K562 (cell line): ENCODE measurements at regions not wholly inside any gene's neighbourhood (a gene's known extent, or its start where the extent isn't known, plus 50 kb on each side); places are given as distances from the start of the nearest gene placed in this dataset.

Experiments
- ATAC-seq: fragments of 200-7000 bp; cut with Tn5 transposase; 3 replicates; pipeline ENCODE4 v1.9.1; 2020; ENCODE audit warnings: moderate library complexity
- BruUV-seq: library from RNA; stranded (reverse); fragments of 400-500 nt; replicated peaks from 2 replicates; lab custom pipeline; 2021; lab: Mats Ljungman, UMichigan
- CTCF ChIA-PET: fragments of 300-600 bp; formaldehyde crosslinking; extraction: SDS; loops from one replicate; lab custom pipeline; 2021; ENCODE audit warnings: low intra/inter-chr PET ratio; lab: Yijun Ruan, JAX
- POLR2A ChIA-PET: fragments of 300-600, 350-650 bp; sonication (Branson Sonifier 250); formaldehyde crosslinking; extraction: SDS; loops from one replicate; lab custom pipeline; 2021; ENCODE audit warnings: antibody characterized with exemption, inconsistent platforms; lab: Yijun Ruan, JAX
- DNase-seq, 4 experiments: peaks; one replicate each; pipeline versions ENCODE4 v3.0.0 to v3.0.0-alpha.2; 2011 to 2018; ENCODE audit warnings: low spot score in 3 of 4, mixed read lengths in 3 of 4; ENCODE audit errors: extremely low read depth in 1 of 4
- FAIRE-seq: peaks from 2 replicates; lab custom pipeline; 2011; peaks lifted over from hg19 to GRCh38; lab: Jason Lieb, UNC
- H2AFZ ChIP-seq: 2 replicates; pipeline ENCODE4 v1.6.0; 2011; ENCODE audit warnings: low read depth, low read length, control low read depth, inconsistent platforms
- H3K27ac ChIP-seq: fragments of 200-600 bp; 3 replicates; pipeline ENCODE4 v1.8.0; 2011; ENCODE audit warnings: low read depth, mild to moderate bottlenecking, control low read depth, inconsistent platforms, low read length, moderate library complexity, mixed read lengths; ENCODE audit errors: extremely low read depth
- H3K27me3 ChIP-seq, 2 experiments: fragments of 300-600 bp in 1 of 2; 2 replicates in 1 of 2; 3 replicates in 1 of 2; pipeline versions ENCODE4 v1.6.0 to v1.8.0; 2011; ENCODE audit warnings: inconsistent platforms in 2 of 2, low read length in 2 of 2, mild to moderate bottlenecking in 1 of 2, mixed read lengths in 1 of 2, moderate library complexity in 1 of 2; ENCODE audit not compliant: control insufficient read depth in 2 of 2, insufficient read depth in 2 of 2
- H3K36me3 ChIP-seq: fragments of 300-600 bp; 3 replicates; pipeline ENCODE4 v1.8.0; 2011; ENCODE audit warnings: mild to moderate bottlenecking, low read length, inconsistent platforms; ENCODE audit not compliant: control insufficient read depth, insufficient read depth
- H3K4me1 ChIP-seq, 2 experiments: fragments of 200-600 bp in 1 of 2; replicated peaks in 1 of 2; 2 replicates in 1 of 2; 3 replicates in 1 of 2; pipeline versions ENCODE4 v1.5.1 to v1.8.0; 2011; ENCODE audit warnings: inconsistent platforms in 2 of 2, low read length in 2 of 2, mild to moderate bottlenecking in 1 of 2, mixed read lengths in 1 of 2, moderate library complexity in 1 of 2; ENCODE audit not compliant: control insufficient read depth in 2 of 2, insufficient read depth in 2 of 2
- H3K4me2 ChIP-seq: 2 replicates; pipeline ENCODE4 v1.6.1; 2011; ENCODE audit warnings: low read length, control low read depth, inconsistent platforms, mixed read lengths; ENCODE audit not compliant: insufficient read depth
- H3K4me3 ChIP-seq: fragments of 200-600 bp; sonication (generic), shearing (Covaris generic); 2 replicates; pipeline ENCODE4 v1.5.1; 2016; ENCODE audit warnings: control low read depth, inconsistent platforms
- H3K79me2 ChIP-seq: fragments of 200-600 bp; 3 replicates; pipeline ENCODE4 v1.8.0; 2011; ENCODE audit warnings: low read length, inconsistent platforms; ENCODE audit not compliant: control insufficient read depth, insufficient read depth
- H3K9ac ChIP-seq, 2 experiments: 2 replicates each; pipeline versions ENCODE4 v1.6.0 to v1.6.1; 2011; ENCODE audit warnings: low read depth in 2 of 2, low read length in 2 of 2, control low read depth in 1 of 2, inconsistent platforms in 1 of 2, mild to moderate bottlenecking in 1 of 2, mixed read lengths in 1 of 2; ENCODE audit not compliant: insufficient read depth in 1 of 2
- H3K9me1 ChIP-seq: one replicate; pipeline ENCODE4 v1.6.0; 2011; ENCODE audit warnings: inconsistent platforms, mild to moderate bottlenecking, low read length, moderate library complexity; ENCODE audit not compliant: control insufficient read depth, insufficient read depth
- H3K9me3 ChIP-seq: replicated peaks from 2 replicates; pipeline ENCODE4 v1.5.1; 2011; ENCODE audit warnings: low read depth, low read length, inconsistent platforms; ENCODE audit not compliant: control insufficient read depth, insufficient read depth
- H4K20me1 ChIP-seq: replicated peaks from 2 replicates; pipeline ENCODE4 v1.6.1; 2011; ENCODE audit warnings: low read length, inconsistent platforms, mixed read lengths; ENCODE audit not compliant: control insufficient read depth, insufficient read depth
- SRF ChIP-seq, 2 experiments: fragments of 250-450, 450-650 bp in 1 of 2; sonication (Bioruptor Pico) in 1 of 2; sonication (generic) in 1 of 2; formaldehyde crosslinking; IDR thresholded peaks; 2 replicates each; pipeline versions ENCODE4 v1.5.0 to v1.5.1; 2020 to 2022; ENCODE audit warnings: mild to moderate bottlenecking in 1 of 2, missing genetic modification reagents in 1 of 2
- TAF15 ChIP-seq: fragments of 200-400 bp; formaldehyde crosslinking; IDR thresholded peaks from 2 replicates; pipeline ENCODE4 v1.6.1; 2017; ENCODE audit warnings: mild to moderate bottlenecking, low read depth, low read length, moderate library complexity
- ZNF518B ChIP-seq: fragments of 250-450 bp; sonication (Bioruptor Pico); IDR thresholded peaks from 2 replicates; pipeline ENCODE4 v1.5.0; 2021; ENCODE audit warnings: mild to moderate bottlenecking, moderate library complexity
- ZNF699 ChIP-seq: fragments of 250-450 bp; sonication (Bioruptor Pico); IDR thresholded peaks from 2 replicates; pipeline ENCODE4 v1.8.0; 2021; ENCODE audit warnings: mild to moderate bottlenecking, moderate library complexity; ENCODE audit not compliant: insufficient replicate concordance
- WGBS: fragments of 100-300 bp; shearing (Covaris generic); methylation state at CpG from one replicate; pipeline ENCODE4 v1.1.6; 2016; ENCODE audit warnings: low coverage, mixed read lengths; ENCODE audit not compliant: insufficient coverage; ENCODE audit errors: missing lambda C conversion rate; 5-methylcytosine and 5-hydroxymethylcytosine counted together
- in situ Hi-C: fragments of 300-500 bp; cut with MboI; formaldehyde crosslinking; loops from 4 replicates; pipeline ENCODE4 v1.15.0; 2018; ENCODE audit warnings: inconsistent platforms, mixed read lengths
- intact Hi-C: fragments of 100-400 bp; cut with micrococcal nuclease; formaldehyde crosslinking; loops from 2 replicates; pipeline ENCODE4 v1.14.2; 2022
- TF ChIP-seq, protein P1 (sequence below): fragments of 250-450 bp; sonication (Bioruptor Pico); IDR thresholded peaks from 2 replicates; pipeline ENCODE4 v1.4.0; 2020; ENCODE audit warnings: mild to moderate bottlenecking

- in situ Hi-C loops: no loop called here
- Histone ChIP-seq H3K4me1 (no peaks in the 10 kb centered on the region), H3K9me3 (no peaks in the 10 kb centered on the region; the same call in 1 of the 2 replicates), H3K9ac (no peak overlapping the region), H3K4me2 (no peak overlapping the region), H3K9me1 (no peaks in the 10 kb centered on the region), H3K36me3 (no peaks in the 10 kb centered on the region), H2AFZ (no peak overlapping the region), H3K79me2 (no peaks in the 10 kb centered on the region), H3K27me3 (no peaks in the 10 kb centered on the region), H3K27ac (no peak overlapping the region), H4K20me1 (no peaks in the 10 kb centered on the region), H3K4me3 (no peak overlapping the region)
- ChIA-PET POLR2A (no interaction called here), CTCF (no interaction called here)
- FAIRE-seq: peak; percentile 11
- ATAC-seq: no peak
- no TSS peak for BruUV-seq
- WGBS: 58% methylated on average over 2 of the region's 2 CpGs
- no peak for TF ChIP-seq ZNF518B (CRISPR knock-in tag)
- TF ChIP-seq, protein P1, sequence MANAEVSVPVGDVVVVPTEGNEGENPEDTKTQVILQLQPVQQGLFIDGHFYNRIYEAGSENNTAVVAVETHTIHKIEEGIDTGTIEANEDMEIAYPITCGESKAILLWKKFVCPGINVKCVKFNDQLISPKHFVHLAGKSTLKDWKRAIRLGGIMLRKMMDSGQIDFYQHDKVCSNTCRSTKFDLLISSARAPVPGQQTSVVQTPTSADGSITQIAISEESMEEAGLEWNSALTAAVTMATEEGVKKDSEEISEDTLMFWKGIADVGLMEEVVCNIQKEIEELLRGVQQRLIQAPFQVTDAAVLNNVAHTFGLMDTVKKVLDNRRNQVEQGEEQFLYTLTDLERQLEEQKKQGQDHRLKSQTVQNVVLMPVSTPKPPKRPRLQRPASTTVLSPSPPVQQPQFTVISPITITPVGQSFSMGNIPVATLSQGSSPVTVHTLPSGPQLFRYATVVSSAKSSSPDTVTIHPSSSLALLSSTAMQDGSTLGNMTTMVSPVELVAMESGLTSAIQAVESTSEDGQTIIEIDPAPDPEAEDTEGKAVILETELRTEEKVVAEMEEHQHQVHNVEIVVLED (CRISPR knock-in tag): no peak
- no peak for TF ChIP-seq SRF (CRISPR knock-in tag; IDR thresholded peaks at IDR 0.05)
- TF ChIP-seq TAF15: no peak
- no peak for TF ChIP-seq ZNF699 (CRISPR knock-in tag)
- intact Hi-C loops: no loop called here
- no peak for DNase-seq
These were observed 100.7 kb downstream of the ARL4A start for GRCh38 chr7:12788171-12788570.
